Neural cell (in vitro differentiated cells): ENCODE measurements at regions not wholly inside any gene's neighbourhood (a gene's known extent, or its start where the extent isn't known, plus 50 kb on each side); places are given as distances from the start of the nearest gene placed in this dataset.

ENCODE experiments used
- EP300 ChIP-seq: fragments of 450-650 bp; conservative IDR thresholded peaks from 2 replicates; pipeline ENCODE4 v1.6.1; 2014; ENCODE audit warnings: antibody characterized with exemption, mild to moderate bottlenecking, moderate library complexity; ENCODE audit not compliant: poor library complexity, severe bottlenecking
- EZH2 ChIP-seq: fragments of 200-600, 300-800 bp; shearing (Covaris generic), sonication (generic); IDR thresholded peaks from 2 replicates; pipeline ENCODE4 v1.6.1; 2014; ENCODE audit warnings: antibody characterized with exemption, low read length, borderline replicate concordance, mild to moderate bottlenecking; ENCODE audit not compliant: insufficient read depth, poor library complexity, severe bottlenecking
- MXI1 ChIP-seq: fragments of 450-650 bp; conservative IDR thresholded peaks from 2 replicates; pipeline ENCODE4 v1.6.1; 2014; ENCODE audit warnings: antibody characterized with exemption, mild to moderate bottlenecking; ENCODE audit not compliant: poor library complexity, severe bottlenecking
- POLR2AphosphoS5 ChIP-seq: IDR thresholded peaks from 2 replicates; pipeline ENCODE4 v1.6.1; 2012
- RAD21 ChIP-seq: fragments of 450-650 bp; conservative IDR thresholded peaks from 2 replicates; pipeline ENCODE4 v1.6.1; 2014; ENCODE audit warnings: antibody characterized with exemption, mild to moderate bottlenecking, moderate library complexity
- TF ChIP-seq, protein P1 (sequence below): fragments of 450-650 bp; IDR thresholded peaks from 2 replicates; pipeline ENCODE4 v1.5.1; 2014; ENCODE audit warnings: antibody characterized with exemption, mild to moderate bottlenecking, moderate library complexity; ENCODE audit not compliant: poor library complexity, severe bottlenecking
- TF ChIP-seq, protein P2 (sequence below): IDR thresholded peaks from 2 replicates; pipeline ENCODE4 v1.6.1; 2012; ENCODE audit warnings: borderline replicate concordance

DNA sequence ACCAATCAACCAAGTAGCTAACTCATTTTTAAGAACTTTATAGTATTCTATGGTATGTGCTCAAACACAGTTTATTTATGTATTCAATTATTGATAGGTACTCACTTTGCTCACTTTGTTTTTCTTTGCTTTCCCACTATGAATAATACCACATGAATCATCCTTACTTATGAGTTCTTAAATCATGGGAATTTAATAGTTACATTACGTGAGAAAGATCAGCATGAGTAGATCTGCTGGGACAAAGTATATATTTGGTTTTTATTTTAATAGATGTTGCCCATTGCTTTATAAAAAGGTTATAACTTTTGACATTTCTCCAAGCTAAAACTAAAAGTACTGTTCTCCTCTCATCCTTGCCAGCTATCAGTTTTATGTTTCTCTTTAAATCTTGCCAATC, 390.7 kb downstream of the LRATD1 start:
- TF ChIP-seq, protein P1, sequence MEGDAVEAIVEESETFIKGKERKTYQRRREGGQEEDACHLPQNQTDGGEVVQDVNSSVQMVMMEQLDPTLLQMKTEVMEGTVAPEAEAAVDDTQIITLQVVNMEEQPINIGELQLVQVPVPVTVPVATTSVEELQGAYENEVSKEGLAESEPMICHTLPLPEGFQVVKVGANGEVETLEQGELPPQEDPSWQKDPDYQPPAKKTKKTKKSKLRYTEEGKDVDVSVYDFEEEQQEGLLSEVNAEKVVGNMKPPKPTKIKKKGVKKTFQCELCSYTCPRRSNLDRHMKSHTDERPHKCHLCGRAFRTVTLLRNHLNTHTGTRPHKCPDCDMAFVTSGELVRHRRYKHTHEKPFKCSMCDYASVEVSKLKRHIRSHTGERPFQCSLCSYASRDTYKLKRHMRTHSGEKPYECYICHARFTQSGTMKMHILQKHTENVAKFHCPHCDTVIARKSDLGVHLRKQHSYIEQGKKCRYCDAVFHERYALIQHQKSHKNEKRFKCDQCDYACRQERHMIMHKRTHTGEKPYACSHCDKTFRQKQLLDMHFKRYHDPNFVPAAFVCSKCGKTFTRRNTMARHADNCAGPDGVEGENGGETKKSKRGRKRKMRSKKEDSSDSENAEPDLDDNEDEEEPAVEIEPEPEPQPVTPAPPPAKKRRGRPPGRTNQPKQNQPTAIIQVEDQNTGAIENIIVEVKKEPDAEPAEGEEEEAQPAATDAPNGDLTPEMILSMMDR, result no peak
- TF ChIP-seq RAD21 (no peak), POLR2AphosphoS5 (no peak), EZH2 (no peak), EP300 (no peak), MXI1 (no peak)
- TF ChIP-seq, protein P2, sequence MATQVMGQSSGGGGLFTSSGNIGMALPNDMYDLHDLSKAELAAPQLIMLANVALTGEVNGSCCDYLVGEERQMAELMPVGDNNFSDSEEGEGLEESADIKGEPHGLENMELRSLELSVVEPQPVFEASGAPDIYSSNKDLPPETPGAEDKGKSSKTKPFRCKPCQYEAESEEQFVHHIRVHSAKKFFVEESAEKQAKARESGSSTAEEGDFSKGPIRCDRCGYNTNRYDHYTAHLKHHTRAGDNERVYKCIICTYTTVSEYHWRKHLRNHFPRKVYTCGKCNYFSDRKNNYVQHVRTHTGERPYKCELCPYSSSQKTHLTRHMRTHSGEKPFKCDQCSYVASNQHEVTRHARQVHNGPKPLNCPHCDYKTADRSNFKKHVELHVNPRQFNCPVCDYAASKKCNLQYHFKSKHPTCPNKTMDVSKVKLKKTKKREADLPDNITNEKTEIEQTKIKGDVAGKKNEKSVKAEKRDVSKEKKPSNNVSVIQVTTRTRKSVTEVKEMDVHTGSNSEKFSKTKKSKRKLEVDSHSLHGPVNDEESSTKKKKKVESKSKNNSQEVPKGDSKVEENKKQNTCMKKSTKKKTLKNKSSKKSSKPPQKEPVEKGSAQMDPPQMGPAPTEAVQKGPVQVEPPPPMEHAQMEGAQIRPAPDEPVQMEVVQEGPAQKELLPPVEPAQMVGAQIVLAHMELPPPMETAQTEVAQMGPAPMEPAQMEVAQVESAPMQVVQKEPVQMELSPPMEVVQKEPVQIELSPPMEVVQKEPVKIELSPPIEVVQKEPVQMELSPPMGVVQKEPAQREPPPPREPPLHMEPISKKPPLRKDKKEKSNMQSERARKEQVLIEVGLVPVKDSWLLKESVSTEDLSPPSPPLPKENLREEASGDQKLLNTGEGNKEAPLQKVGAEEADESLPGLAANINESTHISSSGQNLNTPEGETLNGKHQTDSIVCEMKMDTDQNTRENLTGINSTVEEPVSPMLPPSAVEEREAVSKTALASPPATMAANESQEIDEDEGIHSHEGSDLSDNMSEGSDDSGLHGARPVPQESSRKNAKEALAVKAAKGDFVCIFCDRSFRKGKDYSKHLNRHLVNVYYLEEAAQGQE, result no peak
